GM19438 (cell line): ENCODE measurements at regions not wholly inside any gene's neighbourhood (a gene's known extent, or its start where the extent isn't known, plus 50 kb on each side); places are given as distances from the start of the nearest gene placed in this dataset.
A peak's percentile ranks its signal among the peaks of the same experiment; 100 is the strongest.
"Not testable (repeated sequence)": the region's sequence is repeated elsewhere in the genome, so short reads cannot be mapped to it uniquely, and the experiment has no call there.

ENCODE experiments used
- ATAC-seq: cut with Tn5 transposase; IDR thresholded peaks from one replicate; pipeline ENCODE4 v1.9.1; 2021; ENCODE audit warnings: low read depth; ENCODE audit not compliant: unreplicated experiment

DNA sequence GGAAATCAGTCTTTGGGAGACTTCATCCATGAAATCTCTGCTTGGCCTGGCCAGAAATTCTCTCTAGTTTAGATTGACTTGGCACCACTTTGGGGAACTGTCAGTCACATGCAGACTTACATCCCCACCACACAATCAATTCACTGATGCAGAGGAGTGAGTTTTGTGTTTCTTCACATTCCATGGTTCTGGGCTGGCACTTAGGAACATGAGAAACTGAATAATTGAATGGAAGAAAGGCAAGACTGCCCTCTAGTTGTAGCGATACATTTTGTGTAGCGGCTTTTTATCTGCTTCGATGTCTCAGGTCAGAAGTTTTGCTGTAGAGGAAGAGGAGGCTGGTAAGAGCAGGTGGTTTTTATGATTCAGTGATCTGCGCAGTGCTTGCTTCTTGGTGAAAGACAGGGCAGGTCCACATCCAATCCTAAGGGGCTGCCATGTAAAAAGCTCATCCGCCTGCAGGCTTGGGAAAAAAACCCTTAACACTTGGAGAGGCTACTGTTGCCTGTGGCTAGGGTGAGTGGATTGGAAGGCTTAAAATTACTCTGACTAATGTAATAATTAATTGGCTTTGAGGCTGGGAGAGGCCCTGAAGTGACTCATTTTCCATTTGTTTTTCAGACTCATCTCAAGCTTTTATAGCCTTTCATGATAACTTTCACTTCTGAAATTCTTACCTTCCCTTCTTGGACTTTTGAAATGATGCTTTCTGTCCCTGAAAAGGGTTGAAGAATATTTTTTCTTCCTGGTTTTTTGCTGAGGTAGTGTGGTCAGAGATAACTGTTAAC lies 75.4 kb upstream of the LPCAT1 start:
- ATAC-seq = not testable (repeated sequence)

DNA sequence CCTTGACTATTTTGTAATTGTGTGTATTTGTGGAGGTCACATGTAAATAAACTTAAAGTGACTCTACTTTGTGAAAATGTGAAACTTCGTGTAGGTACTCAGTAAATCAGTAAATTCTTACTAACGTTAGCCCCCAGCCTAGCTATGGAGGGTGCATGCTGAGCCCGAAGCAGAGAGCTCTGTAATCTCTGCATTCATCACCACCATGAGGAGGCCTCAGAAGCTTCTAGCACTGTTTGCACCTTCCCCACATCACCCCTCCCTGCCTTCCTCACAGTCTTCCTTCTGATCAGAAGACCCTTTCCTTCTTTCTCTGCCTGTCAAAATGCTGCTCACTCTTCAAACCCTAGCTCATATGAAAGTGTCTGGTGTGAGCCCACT lies 73.3 kb upstream of the LPCAT1 start:
- not testable (repeated sequence) for ATAC-seq

DNA sequence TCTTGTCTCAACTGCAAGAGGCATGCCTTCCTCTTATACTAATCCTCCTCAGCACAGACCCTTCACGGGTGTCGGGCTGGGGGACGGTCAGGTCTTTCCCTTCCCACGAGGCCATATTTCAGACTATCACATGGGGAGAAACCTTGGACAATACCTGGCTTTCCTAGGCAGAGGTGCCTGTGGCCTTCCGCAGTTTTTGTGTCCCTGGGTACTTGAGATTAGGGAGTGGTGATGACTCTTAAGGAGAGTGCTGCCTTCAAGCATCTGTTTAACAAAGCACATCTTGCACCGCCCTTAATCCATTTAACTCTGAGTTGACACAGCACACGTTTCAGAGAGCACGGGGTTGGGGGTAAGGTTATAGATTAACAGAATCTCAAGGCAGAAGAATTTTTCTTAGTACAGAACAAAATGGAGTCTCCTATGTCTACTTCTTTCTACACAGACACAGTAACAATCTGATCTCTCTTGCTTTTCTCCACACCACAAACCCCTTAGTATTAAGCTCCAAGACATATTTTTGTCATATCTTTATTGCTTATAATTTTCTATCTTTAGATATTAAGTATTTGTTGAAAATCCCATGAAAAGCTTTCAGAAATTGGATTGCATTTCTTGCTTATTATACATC lies 72.8 kb upstream of the LPCAT1 start:
- not testable (repeated sequence) for ATAC-seq

DNA sequence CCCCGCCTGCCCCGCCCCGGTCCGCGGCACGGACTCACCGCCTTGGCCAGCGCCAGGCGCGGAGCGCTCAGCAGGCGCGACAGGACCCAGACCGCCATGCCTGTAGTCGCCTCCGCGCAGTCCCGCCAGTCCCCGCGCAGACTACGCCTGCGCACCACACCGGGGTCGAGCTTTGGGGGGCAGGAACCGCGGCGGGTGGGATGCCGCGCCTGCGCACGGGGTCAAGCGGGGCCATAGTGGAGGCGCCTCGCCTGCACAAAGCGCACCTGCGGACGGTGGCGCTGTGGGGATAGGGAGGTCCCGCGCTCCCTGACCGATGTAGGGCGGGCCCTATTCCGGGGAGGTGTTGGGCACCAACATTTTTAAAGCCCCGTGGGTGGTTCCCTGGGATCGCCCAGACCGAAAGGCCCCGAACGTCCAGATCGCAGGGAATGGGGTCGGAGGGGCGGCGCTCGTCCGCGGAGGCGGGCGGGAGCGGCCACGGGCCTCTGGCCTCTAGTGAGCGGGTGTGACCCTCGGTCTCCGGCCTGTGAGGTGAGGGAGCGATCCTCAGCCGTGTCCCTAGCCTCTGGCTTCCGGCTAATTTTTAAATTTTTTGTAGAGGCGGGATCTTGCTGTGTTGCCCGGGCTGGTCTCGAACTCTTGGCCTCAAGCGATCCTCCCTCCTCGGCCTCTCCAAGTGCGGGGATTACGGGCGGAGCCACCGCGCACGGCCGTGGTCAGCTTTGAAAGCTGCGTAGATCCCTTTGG lies 70.8 kb upstream of the LPCAT1 start:
- ATAC-seq = peak; percentile 92

DNA sequence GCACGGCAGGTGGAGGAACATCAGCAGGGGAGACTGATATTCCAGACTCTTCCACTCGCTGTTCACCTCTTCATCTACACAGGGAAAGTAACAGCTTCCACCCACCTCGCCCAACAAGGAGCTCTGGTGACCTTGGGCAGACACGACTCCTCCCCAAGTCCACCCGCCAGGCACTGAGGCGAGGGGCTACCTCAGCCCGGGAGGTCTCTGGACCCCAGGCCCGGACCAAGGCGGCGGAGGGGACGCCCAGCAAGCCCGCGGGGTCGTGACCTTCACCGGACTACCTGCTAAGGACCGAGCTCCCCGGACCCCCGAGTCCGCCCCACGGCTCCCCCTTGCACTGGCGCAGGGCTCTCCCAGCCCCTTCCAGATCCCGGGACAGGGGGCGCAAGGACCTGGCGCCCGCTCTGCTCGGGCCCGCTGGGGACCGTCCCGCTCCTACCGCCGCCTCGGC lies 70.2 kb upstream of the LPCAT1 start:
- ATAC-seq = no peak

DNA sequence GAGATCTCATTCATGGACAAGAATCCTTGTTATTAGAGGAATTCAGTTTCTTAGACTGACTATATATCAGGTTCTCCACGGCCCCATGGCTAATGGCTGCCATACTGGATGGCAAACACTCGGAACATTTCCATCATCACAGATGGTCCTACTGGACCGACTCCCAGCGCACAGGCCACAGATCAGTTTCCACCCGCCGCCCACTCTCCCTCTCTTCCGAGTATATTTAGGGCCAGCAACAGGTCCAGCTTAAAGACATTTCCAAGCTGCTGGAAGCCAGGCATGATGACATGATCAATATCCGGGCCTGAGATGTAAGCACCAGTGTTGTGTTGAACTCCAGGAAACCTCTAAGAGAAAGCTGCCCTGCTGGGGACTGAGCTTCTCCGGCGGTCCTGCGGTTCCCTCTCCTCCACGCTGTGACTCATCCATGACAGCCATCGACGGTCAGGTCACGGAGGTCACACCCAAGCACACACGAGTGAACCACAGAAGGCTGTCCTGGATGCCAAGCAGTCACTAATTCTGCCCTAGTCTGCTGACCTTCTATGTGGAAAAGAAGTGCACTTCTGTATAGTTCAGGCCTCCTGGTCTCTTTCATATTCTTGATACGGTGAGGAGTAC lies 64.4 kb upstream of the LPCAT1 start:
- not testable (repeated sequence) for ATAC-seq

DNA sequence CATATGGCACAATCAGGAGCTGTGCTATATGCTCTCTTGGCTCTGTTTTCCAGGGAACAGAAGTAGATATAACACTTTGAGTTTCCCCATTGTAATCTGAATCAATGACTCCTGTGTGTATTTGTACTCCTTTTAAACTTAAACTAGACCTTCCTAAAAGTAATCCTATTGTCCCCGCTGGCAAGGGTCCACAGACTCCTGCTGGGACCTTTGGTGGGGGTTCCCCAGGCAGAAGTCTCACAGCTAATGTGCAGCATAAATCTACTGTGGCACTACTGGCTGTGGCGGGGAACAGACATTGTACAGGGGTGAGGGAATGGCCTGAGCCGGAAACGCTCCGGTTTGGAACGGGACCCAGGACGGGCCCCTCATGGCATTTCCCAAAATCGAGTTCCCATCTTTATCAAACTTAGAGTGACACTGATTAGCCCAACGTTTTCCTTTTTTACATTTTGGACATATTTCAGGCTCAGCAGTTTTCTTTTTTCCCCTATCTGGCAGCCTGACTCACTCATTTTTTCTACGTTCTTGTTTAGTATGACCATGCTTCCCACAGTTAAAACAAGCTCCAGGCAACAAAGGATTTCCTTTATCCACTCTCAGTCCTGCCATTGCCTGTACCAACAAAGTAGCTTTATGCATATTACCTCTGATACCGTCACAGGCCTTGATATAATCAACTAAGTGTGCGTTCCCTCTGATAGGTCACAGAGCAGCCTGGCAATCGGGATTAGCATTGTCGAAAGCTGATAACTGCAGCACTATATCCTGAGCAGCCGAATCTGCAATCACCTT lies 59.5 kb upstream of the LPCAT1 start:
- not testable (repeated sequence) for ATAC-seq

DNA sequence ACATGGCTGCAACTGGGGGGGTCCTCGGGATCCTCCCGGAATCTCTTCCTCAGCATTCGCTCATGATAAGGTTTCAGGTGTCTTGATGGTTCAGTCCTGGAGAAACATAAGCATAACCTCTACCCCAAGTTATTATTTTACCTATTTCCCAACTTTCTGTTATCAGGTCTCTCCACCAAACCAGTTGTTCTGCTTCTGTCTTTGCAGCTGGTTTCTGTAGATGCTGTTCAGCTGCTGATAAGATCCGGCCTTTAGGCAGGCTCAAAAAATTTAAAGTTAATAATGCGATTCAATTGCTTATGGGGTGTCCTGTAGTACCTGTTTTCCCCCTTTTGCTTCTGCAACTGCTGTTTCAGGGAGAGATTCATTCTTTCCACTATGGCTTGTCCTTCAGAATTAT lies 55.6 kb upstream of the LPCAT1 start:
- ATAC-seq = not testable (repeated sequence)

DNA sequence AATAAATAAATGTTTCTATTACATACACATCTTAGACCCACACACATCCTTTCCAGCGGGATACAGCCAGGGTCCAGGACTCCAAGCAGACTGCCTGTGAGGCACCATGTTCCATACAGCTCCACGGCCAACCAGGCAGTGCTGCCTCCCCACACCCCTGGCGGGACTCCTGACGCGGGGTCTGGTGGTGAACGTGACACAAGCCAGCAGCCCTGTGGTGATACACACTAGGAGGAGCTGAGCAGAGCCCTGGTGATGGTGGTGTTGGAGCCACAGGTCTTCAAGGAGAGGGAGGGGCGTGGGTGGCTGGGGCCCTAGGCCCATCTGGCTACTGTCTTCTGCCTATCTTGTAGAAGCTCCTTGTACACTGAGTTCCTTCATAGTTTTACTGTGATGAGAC lies 53.1 kb upstream of the LPCAT1 start:
- ATAC-seq = not testable (repeated sequence)

DNA sequence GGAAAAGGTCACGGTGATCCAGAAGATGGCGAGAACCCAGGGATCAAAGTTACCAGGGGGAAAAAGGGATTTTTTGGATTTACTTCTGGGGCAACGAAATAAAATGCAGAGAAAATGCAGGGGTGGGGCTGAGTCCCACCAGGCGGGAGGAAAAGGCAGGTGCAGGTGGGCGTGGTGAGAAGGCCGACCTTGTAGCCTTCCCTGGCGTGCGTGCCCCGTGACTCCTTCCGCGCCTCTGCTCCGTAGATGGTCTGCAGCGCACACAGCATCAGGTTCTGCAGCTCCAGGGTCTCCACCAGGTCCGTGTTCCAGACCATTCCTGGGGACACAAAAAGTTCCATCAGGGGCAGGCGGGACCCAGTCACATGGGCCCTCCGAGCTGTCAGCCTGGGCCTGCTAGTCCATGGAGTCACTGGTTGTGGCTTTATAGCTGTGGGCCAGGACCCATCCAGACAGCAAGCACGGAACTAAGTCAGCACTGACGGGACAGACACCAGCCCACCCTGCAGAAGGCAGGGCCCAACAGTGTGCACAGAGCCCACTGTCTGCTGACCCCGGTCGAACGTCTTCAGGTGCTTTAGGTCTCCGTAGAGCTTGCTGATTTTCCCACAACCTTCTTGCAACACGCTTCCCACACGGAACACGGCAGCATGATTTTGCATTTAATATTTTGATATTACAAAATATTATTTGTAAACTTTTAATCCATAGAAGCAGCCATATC lies 52.4 kb upstream of the LPCAT1 start:
- not testable (repeated sequence) for ATAC-seq

DNA sequence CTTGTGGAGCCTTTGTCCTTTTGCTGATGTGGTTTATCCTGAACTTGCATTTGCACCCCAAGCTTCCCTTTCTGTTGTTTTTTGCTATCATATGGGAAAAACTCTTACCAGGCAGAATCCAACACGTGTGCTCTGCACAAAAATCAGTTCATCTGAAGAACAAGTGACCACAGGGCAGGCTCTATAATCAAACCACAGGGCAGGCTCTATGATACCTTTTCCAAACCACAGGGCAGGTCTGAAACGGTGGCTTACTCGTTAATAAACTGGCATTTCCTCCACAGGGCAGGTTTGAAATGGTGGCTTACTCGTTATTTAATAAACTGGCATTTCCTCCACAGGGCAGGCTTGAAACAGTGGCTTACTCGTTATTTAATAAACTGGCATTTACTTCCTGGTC lies 51.7 kb upstream of the LPCAT1 start:
- ATAC-seq = not testable (repeated sequence)

DNA sequence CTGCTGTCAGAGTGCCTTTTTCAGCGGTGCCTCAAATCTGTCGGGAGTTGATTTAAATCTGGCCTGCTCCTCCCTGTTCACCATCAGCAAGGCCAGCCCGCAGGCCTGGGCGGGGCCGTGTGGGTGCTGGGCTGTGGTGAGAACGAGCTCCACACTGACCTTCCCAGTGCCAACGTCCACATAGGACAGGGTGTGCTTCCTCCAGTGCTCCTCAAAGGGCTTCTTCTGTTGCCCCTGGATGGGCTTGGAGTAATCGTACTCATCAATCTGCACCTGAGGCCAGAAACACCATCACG lies 50.2 kb upstream of the LPCAT1 start:
- ATAC-seq = not testable (repeated sequence)

DNA sequence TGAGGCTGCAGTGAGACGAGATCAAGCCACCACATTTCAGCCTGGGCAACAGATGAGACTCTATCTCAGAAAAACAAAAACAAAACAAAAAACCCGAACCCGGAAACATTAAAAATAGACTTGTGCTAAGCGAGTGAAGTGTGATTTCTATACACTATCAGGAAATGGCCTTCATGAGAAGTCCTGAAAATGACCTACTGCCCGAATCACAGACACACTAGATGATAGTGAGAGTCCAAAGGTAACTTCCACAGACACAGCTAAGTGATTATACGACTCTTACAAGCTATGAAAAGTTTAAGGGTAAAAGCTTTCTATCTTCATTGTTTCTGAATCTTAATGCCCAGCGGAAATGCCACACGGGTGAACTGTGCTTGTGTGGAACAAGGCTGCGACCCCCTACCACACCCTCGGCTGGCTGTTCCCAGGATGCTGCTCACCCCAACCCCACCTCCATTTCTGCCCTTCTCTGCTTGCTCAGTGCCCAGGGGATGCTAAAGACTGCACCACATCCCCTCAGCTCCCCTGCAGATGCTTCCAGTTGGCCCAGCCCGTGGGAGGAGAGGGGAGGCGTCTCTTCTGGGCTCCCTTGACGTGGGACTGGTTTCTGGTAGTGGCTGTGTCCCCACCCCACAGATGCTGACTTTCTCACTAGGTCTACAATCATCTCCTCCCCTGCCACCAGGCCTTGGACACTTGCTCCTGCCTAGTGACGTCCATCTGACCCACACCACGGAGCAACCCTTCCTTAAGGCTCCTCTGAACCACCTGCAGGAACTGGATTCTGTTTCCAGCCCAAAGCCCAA lies 49.7 kb upstream of the LPCAT1 start:
- ATAC-seq = not testable (repeated sequence)
